ENCODE measurements at regions not wholly inside any gene's neighbourhood (a gene's known extent, or its start where the extent isn't known, plus 50 kb on each side); places are given as distances from the start of the nearest gene placed in this dataset.

- DNase-seq (ENCODE audit: low read depth) (peak; percentile 33), FAIRE-seq (no peak)
- no peaks in the 10 kb centered on the region for H3K36me3 ChIP-seq (ENCODE audit: control insufficient read depth, insufficient read depth, low read length)
- H3K4me3 ChIP-seq (ENCODE audit: low read depth, low read length) = no peak overlapping the region
- peak; percentile 75 for TF ChIP-seq CTCF (IDR thresholded peaks at IDR 0.05; ENCODE audit: insufficient read depth, low read length, severe bottlenecking)
- no peaks in the 10 kb centered on the region for H3K27me3 ChIP-seq (ENCODE audit: control insufficient read depth, insufficient read depth, low read length)
These were observed 89.1 kb upstream of the PHACTR3 start for GRCh38 chr20:59515013-59515905.

- no peak overlapping the region for H3K4me3 ChIP-seq (ENCODE audit: low read depth, low read length)
These were observed 88.5 kb upstream of the PHACTR3 start for GRCh38 chr20:59515906-59516209.

GRCh38 chr20:59518881-59519706 is 85.2 kb upstream of the PHACTR3 start:
- peak; percentile 65 for DNase-seq (ENCODE audit: low read depth)
- no peaks in the 10 kb centered on the region for H3K27me3 ChIP-seq (ENCODE audit: control insufficient read depth, insufficient read depth, low read length)
- peak; percentile 50 for FAIRE-seq

More at GRCh38 chr20:59515906-59516209, 88.5 kb upstream of the PHACTR3 start:
- DNase-seq (ENCODE audit: low read depth) (no peak), FAIRE-seq (no peak)
- TF ChIP-seq CTCF (IDR thresholded peaks at IDR 0.05; ENCODE audit: insufficient read depth, low read length, severe bottlenecking) = no peak
- Histone ChIP-seq H3K27me3 (ENCODE audit: control insufficient read depth, insufficient read depth, low read length) (no peaks in the 10 kb centered on the region), H3K36me3 (ENCODE audit: control insufficient read depth, insufficient read depth, low read length) (no peaks in the 10 kb centered on the region)

GRCh38 chr20:59519707-59520014 is 84.7 kb upstream of the PHACTR3 start:
- H3K4me3 ChIP-seq (ENCODE audit: low read depth, low read length) = no peak overlapping the region
- H3K27me3 ChIP-seq (ENCODE audit: control insufficient read depth, insufficient read depth, low read length) = no peaks in the 10 kb centered on the region
- TF ChIP-seq CTCF (IDR thresholded peaks at IDR 0.05; ENCODE audit: insufficient read depth, low read length, severe bottlenecking) = no peak
- FAIRE-seq (no peak), DNase-seq (ENCODE audit: low read depth) (no peak)
- no peaks in the 10 kb centered on the region for H3K36me3 ChIP-seq (ENCODE audit: control insufficient read depth, insufficient read depth, low read length)

More at GRCh38 chr20:59518881-59519706, 85.2 kb upstream of the PHACTR3 start:
- Histone ChIP-seq H3K36me3 (ENCODE audit: control insufficient read depth, insufficient read depth, low read length) (no peaks in the 10 kb centered on the region), H3K4me3 (ENCODE audit: low read depth, low read length) (no peak overlapping the region)
- peak; percentile 88 for TF ChIP-seq CTCF (IDR thresholded peaks at IDR 0.05; ENCODE audit: insufficient read depth, low read length, severe bottlenecking)

- FAIRE-seq (no peak), DNase-seq (ENCODE audit: low read depth) (no peak)
- no peaks in the 10 kb centered on the region for H3K36me3 ChIP-seq (ENCODE audit: control insufficient read depth, insufficient read depth, low read length)
- no peaks in the 10 kb centered on the region for H3K27me3 ChIP-seq (ENCODE audit: control insufficient read depth, insufficient read depth, low read length)
- no peak for TF ChIP-seq CTCF (IDR thresholded peaks at IDR 0.05; ENCODE audit: insufficient read depth, low read length, severe bottlenecking)
- no peak overlapping the region for H3K4me3 ChIP-seq (ENCODE audit: low read depth, low read length)
These were observed 83.5 kb upstream of the PHACTR3 start for GRCh38 chr20:59520814-59521213.
